GM23338 (cell line): ENCODE measurements at regions not wholly inside any gene's neighbourhood (a gene's known extent, or its start where the extent isn't known, plus 50 kb on each side); places are given as distances from the start of the nearest gene placed in this dataset.

Source experiments
- ATAC-seq: fragments of 200-7000 bp; cut with Tn5 transposase; 3 replicates; pipeline ENCODE4 v1.9.1; 2020
- DNase-seq: peaks from one replicate; pipeline ENCODE4 v3.0.0-alpha.2; 2015; ENCODE audit warnings: low spot score
- H2AFZ ChIP-seq: fragments of 200-600 bp; sonication (generic); 2 replicates; pipeline ENCODE4 v1.8.0; 2016; ENCODE audit warnings: antibody characterized with exemption, mild to moderate bottlenecking, moderate library complexity
- H3F3A ChIP-seq: fragments of 200-600 bp; sonication (generic); replicated peaks from 2 replicates; pipeline ENCODE4 v1.8.0; 2017; ENCODE audit warnings: antibody characterized with exemption, mixed run types, low read depth
- H3K27ac ChIP-seq: fragments of 200-600 bp; sonication (generic); 2 replicates; pipeline ENCODE4 v1.6.1; 2016; ENCODE audit warnings: low read depth
- H3K27me3 ChIP-seq: fragments of 200-600 bp; sonication (generic); 2 replicates; pipeline ENCODE4 v1.8.0; 2016; ENCODE audit warnings: mild to moderate bottlenecking, mixed run types, moderate library complexity; ENCODE audit not compliant: insufficient read depth
- H3K36me3 ChIP-seq: fragments of 200-600 bp; sonication (generic); 2 replicates; pipeline ENCODE4 v1.8.0; 2016; ENCODE audit warnings: mild to moderate bottlenecking; ENCODE audit not compliant: insufficient read depth
- H3K4me1 ChIP-seq: fragments of 200-600 bp; sonication (generic); 2 replicates; pipeline ENCODE4 v1.8.0; 2016; ENCODE audit warnings: mild to moderate bottlenecking, moderate library complexity; ENCODE audit not compliant: insufficient read depth
- H3K4me2 ChIP-seq: fragments of 200-600 bp; sonication (generic); 2 replicates; pipeline ENCODE4 v1.7.1; 2017; ENCODE audit warnings: mixed run types
- H3K4me3 ChIP-seq: fragments of 200-600 bp; sonication (generic); 2 replicates; pipeline ENCODE4 v1.6.1; 2016; ENCODE audit warnings: mixed run types
- H3K79me2 ChIP-seq: fragments of 200-600 bp; sonication (generic); replicated peaks from 2 replicates; pipeline ENCODE4 v1.8.0; 2017; ENCODE audit warnings: mild to moderate bottlenecking; ENCODE audit not compliant: insufficient read depth
- H3K9me2 ChIP-seq: fragments of 200-600 bp; sonication (generic); 2 replicates; pipeline ENCODE4 v1.8.0; 2017; ENCODE audit not compliant: insufficient read depth
- H4K20me1 ChIP-seq: fragments of 200-600 bp; sonication (generic); replicated peaks from 2 replicates; pipeline ENCODE4 v1.8.0; 2017; ENCODE audit warnings: mild to moderate bottlenecking; ENCODE audit not compliant: insufficient read depth
- H3K27ac Mint-ChIP-seq: 2 replicates; pipeline ENCODE4 v1.8.0; 2020; ENCODE audit warnings: inconsistent platforms, mild to moderate bottlenecking, moderate library complexity, mixed read lengths
- H3K27me3 Mint-ChIP-seq: 3 replicates; pipeline ENCODE4 v1.8.0; 2022; ENCODE audit warnings: low read depth, mild to moderate bottlenecking, moderate library complexity, mixed read lengths, inconsistent platforms; ENCODE audit not compliant: insufficient read depth, poor library complexity
- H3K36me3 Mint-ChIP-seq: 3 replicates; pipeline ENCODE4 v1.8.0; 2021; ENCODE audit warnings: low read depth, mild to moderate bottlenecking, inconsistent platforms, moderate library complexity, mixed read lengths
- H3K4me1 Mint-ChIP-seq: 3 replicates; pipeline ENCODE4 v1.8.0; 2020; ENCODE audit warnings: mild to moderate bottlenecking, inconsistent platforms, mixed read lengths
- H3K4me3 Mint-ChIP-seq: 3 replicates; pipeline ENCODE4 v1.8.0; 2021; ENCODE audit warnings: moderate library complexity, mild to moderate bottlenecking, inconsistent platforms, mixed read lengths
- H3K9me3 Mint-ChIP-seq: 3 replicates; pipeline ENCODE4 v1.8.0; 2020; ENCODE audit warnings: moderate library complexity, mild to moderate bottlenecking, inconsistent platforms, mixed read lengths
- CREB1 ChIP-seq: fragments of 250-450 bp; sonication (Bioruptor Pico); IDR thresholded peaks from 2 replicates; pipeline ENCODE4 v1.5.0; 2020; ENCODE audit warnings: low read depth, mild to moderate bottlenecking, moderate library complexity
- EZH2phosphoT487 ChIP-seq: fragments of 200-600 bp; sonication (generic); IDR thresholded peaks from one replicate; pipeline ENCODE4 v1.8.1; 2018; ENCODE audit warnings: antibody characterized with exemption; ENCODE audit not compliant: unreplicated experiment
- JUNB ChIP-seq: IDR thresholded peaks from one replicate; pipeline ENCODE4 v1.6.1; 2016; ENCODE audit warnings: antibody characterized with exemption; ENCODE audit not compliant: unreplicated experiment
- NANOG ChIP-seq: IDR thresholded peaks from 2 replicates; pipeline ENCODE4 v1.6.1; 2016; ENCODE audit warnings: antibody characterized with exemption, borderline replicate concordance
- POLR2AphosphoS5 ChIP-seq: IDR thresholded peaks from 2 replicates; pipeline ENCODE4 v1.6.1; 2016; ENCODE audit warnings: antibody characterized with exemption, low read depth
- REST ChIP-seq: IDR thresholded peaks from one replicate; pipeline ENCODE4 v1.6.1; 2018; ENCODE audit warnings: antibody characterized with exemption; ENCODE audit not compliant: unreplicated experiment
- STAT1 ChIP-seq: IDR thresholded peaks from one replicate; pipeline ENCODE4 v1.6.1; 2016; ENCODE audit warnings: antibody characterized with exemption; ENCODE audit not compliant: unreplicated experiment
- ZNF114 ChIP-seq: fragments of 250-450 bp; sonication (Bioruptor Pico); IDR thresholded peaks from 2 replicates; pipeline ENCODE4 v1.5.0; 2020; ENCODE audit warnings: mild to moderate bottlenecking, moderate library complexity
- ZNF462 ChIP-seq: fragments of 250-450 bp; sonication (Bioruptor Pico); IDR thresholded peaks from 2 replicates; pipeline ENCODE4 v1.5.0; 2020; ENCODE audit warnings: mild to moderate bottlenecking, moderate library complexity
- TF ChIP-seq, protein P1 (sequence below): IDR thresholded peaks from 2 replicates; pipeline ENCODE4 v1.6.1; 2016; ENCODE audit warnings: antibody characterized with exemption

GRCh38 chr17:79560527-79560926, 50.3 kb downstream of the RBFOX3 start:
- no peaks in the 10 kb centered on the region; the same call in 2 of the 3 replicates for H3K4me1 Mint-ChIP-seq
- no peak overlapping the region for H3K4me2 ChIP-seq
- no peaks in the 10 kb centered on the region for H3K4me1 ChIP-seq
- no peaks in the 10 kb centered on the region for H3K27me3 ChIP-seq
- no peaks in the 10 kb centered on the region for H3K36me3 ChIP-seq
- TF ChIP-seq, protein P1, sequence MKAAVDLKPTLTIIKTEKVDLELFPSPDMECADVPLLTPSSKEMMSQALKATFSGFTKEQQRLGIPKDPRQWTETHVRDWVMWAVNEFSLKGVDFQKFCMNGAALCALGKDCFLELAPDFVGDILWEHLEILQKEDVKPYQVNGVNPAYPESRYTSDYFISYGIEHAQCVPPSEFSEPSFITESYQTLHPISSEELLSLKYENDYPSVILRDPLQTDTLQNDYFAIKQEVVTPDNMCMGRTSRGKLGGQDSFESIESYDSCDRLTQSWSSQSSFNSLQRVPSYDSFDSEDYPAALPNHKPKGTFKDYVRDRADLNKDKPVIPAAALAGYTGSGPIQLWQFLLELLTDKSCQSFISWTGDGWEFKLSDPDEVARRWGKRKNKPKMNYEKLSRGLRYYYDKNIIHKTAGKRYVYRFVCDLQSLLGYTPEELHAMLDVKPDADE, result no peak
- TF ChIP-seq POLR2AphosphoS5, result no peak
- no peak for TF ChIP-seq EZH2phosphoT487
- no peak for TF ChIP-seq ZNF462
- no peak for TF ChIP-seq JUNB
- TF ChIP-seq STAT1, result no peak
- no peak for TF ChIP-seq REST
- TF ChIP-seq CREB1 (CRISPR knock-in tag), result no peak
- TF ChIP-seq ZNF114 (CRISPR knock-in tag), result no peak
- TF ChIP-seq NANOG, result no peak
- H3K27ac Mint-ChIP-seq, result no peak overlapping the region
- no peak overlapping the region for H3K4me3 Mint-ChIP-seq
- no peak overlapping the region for H2AFZ ChIP-seq
- no peaks in the 10 kb centered on the region for H3K79me2 ChIP-seq
- H4K20me1 ChIP-seq, result no peaks in the 10 kb centered on the region
- H3K9me2 ChIP-seq, result no peaks in the 10 kb centered on the region
- H3K36me3 Mint-ChIP-seq, result no peaks in the 10 kb centered on the region; the same call in 2 of the 3 replicates
- H3K9me3 Mint-ChIP-seq, result peaks cover 4% of the 10 kb centered on the region; the same call in 2 of the 3 replicates
- DNase-seq (no peak), ATAC-seq (no peak)
- H3K27ac ChIP-seq, result no peak overlapping the region
- H3F3A ChIP-seq, result no peaks in the 10 kb centered on the region
- H3K4me3 ChIP-seq, result no peak overlapping the region
- H3K27me3 Mint-ChIP-seq, result peaks cover 7% of the 10 kb centered on the region
